22Rv1 (cell line): ENCODE measurements at regions not wholly inside any gene's neighbourhood (a gene's known extent, or its start where the extent isn't known, plus 50 kb on each side); places are given as distances from the start of the nearest gene placed in this dataset.

Source experiments
- H3K27ac ChIP-seq: fragments of 450-650 bp; 2 replicates; pipeline ENCODE4 v1.5.1; 2017
- CTCF ChIP-seq: fragments of 450-650 bp; IDR thresholded peaks from 2 replicates; pipeline ENCODE4 v1.5.1; 2017; ENCODE audit warnings: mild to moderate bottlenecking
- ZFX ChIP-seq: fragments of 450-650 bp; IDR thresholded peaks from 2 replicates; pipeline ENCODE4 v1.6.1; 2017; ENCODE audit warnings: antibody characterized with exemption, borderline replicate concordance

GRCh38 chr7:82567356-82567755 is 123.8 kb upstream of the CACNA2D1 start:
- TF ChIP-seq CTCF (no peak), ZFX (no peak)

GRCh38 chr7:82566752-82567151 is 123.2 kb upstream of the CACNA2D1 start:
- TF ChIP-seq CTCF, result no peak
- TF ChIP-seq ZFX, result no peak
- H3K27ac ChIP-seq, result no peak overlapping the region

More at GRCh38 chr7:82567356-82567755, 123.8 kb upstream of the CACNA2D1 start:
- no peak overlapping the region for H3K27ac ChIP-seq

GRCh38 chr7:82562716-82563404 is 119.3 kb upstream of the CACNA2D1 start:
- no peak overlapping the region for H3K27ac ChIP-seq
- TF ChIP-seq CTCF (no peak), ZFX (no peak)

GRCh38 chr7:82559193-82559805 is 115.7 kb upstream of the CACNA2D1 start:
- TF ChIP-seq ZFX (no peak), CTCF (no peak)
- no peak overlapping the region for H3K27ac ChIP-seq

GRCh38 chr7:82549616-82550285 is 106.2 kb upstream of the CACNA2D1 start:
- TF ChIP-seq CTCF (no peak), ZFX (no peak)
- H3K27ac ChIP-seq, result no peak overlapping the region

- TF ChIP-seq ZFX (no peak), CTCF (no peak)
- H3K27ac ChIP-seq, result no peak overlapping the region
These were observed 104.6 kb upstream of the CACNA2D1 start for GRCh38 chr7:82548141-82548688.

GRCh38 chr7:82542665-82543064 is 99.1 kb upstream of the CACNA2D1 start:
- no peak overlapping the region for H3K27ac ChIP-seq
- TF ChIP-seq CTCF, result no peak
